HCT116 (cell line): ENCODE measurements at regions not wholly inside any gene's neighbourhood (a gene's known extent, or its start where the extent isn't known, plus 50 kb on each side); places are given as distances from the start of the nearest gene placed in this dataset.

ENCODE experiments used
- ATAC-seq: fragments of 200-7000 bp; cut with Tn5 transposase; 2 replicates; pipeline ENCODE4 v1.9.1; 2020; ENCODE audit warnings: mild to moderate bottlenecking, moderate library complexity
- BruUV-seq: library from RNA; stranded (reverse); fragments of 400-500 nt; replicated peaks from 2 replicates; lab custom pipeline; 2021; lab: Mats Ljungman, UMichigan
- CTCF ChIA-PET: fragments of 300-600 bp; sonication (Branson Sonifier 250); formaldehyde crosslinking; loops from one replicate; lab custom pipeline; 2021; ENCODE audit warnings: antibody characterized with exemption; lab: Charles Lee
- POLR2A ChIA-PET: fragments of 300-600, 350-600 bp; sonication (Branson Sonifier 250); formaldehyde crosslinking; loops from one replicate; lab custom pipeline; 2021; ENCODE audit warnings: antibody characterized with exemption; lab: Charles Lee
- RAD21 ChIA-PET, 2 experiments: fragments of 300-600 bp; sonication (Branson Sonifier 250); formaldehyde crosslinking; loops; one replicate each; lab custom pipeline; 2023; ENCODE audit warnings: low total read pairs in 2 of 2; ENCODE audit not compliant: uncharacterized antibody in 2 of 2, unreplicated experiment in 2 of 2, low non-redundant PET in 1 of 2; lab: Charles Lee
- DNase-seq: peaks from one replicate; pipeline ENCODE4 v3.0.0-alpha.2; 2010; ENCODE audit warnings: low read depth, low spot score
- H2AFZ ChIP-seq: fragments of 200-600 bp; shearing (Covaris generic), sonication (generic); 2 replicates; pipeline ENCODE4 v1.6.1; 2017; ENCODE audit warnings: low read depth, mixed run types, mixed read lengths, antibody characterized with exemption, low read length; ENCODE audit not compliant: poor library complexity, severe bottlenecking
- H3K27ac ChIP-seq: 2 replicates; pipeline ENCODE4 v1.5.1; 2012; ENCODE audit warnings: low read depth, low read length
- H3K27me3 ChIP-seq: fragments of 200-600 bp; sonication (generic); 2 replicates; pipeline ENCODE4 v1.6.1; 2016; ENCODE audit warnings: mixed run types, low read length, mixed read lengths; ENCODE audit not compliant: insufficient read depth
- H3K36me3 ChIP-seq, 2 experiments: fragments of 200-500 bp in 1 of 2; fragments of 200-600 bp in 1 of 2; sonication (Bioruptor generic) in 1 of 2; sonication (generic) in 1 of 2; 2 replicates each; pipeline versions ENCODE4 v1.5.1 to v1.6.1; 2014 to 2016; ENCODE audit warnings: low read length in 2 of 2, inconsistent platforms in 1 of 2, mixed read lengths in 1 of 2, mixed run types in 1 of 2; ENCODE audit not compliant: insufficient read depth in 2 of 2, control insufficient read depth in 1 of 2
- H3K4me1 ChIP-seq, 2 experiments: fragments of 200-600 bp in 1 of 2; sonication (generic) in 1 of 2; 2 replicates each; pipeline versions ENCODE4 v1.5.1 to v1.6.1; 2012 to 2017; ENCODE audit warnings: low read length in 2 of 2, inconsistent platforms in 1 of 2, mild to moderate bottlenecking in 1 of 2, mixed read lengths in 1 of 2, mixed run types in 1 of 2, moderate library complexity in 1 of 2; ENCODE audit not compliant: insufficient read depth in 2 of 2, control insufficient read depth in 1 of 2
- H3K4me2 ChIP-seq: fragments of 200-600 bp; sonication (generic); 2 replicates; pipeline ENCODE4 v1.6.1; 2017; ENCODE audit warnings: mixed run types, low read length, mixed read lengths
- H3K4me3 ChIP-seq, 2 experiments: fragments of 200-600 bp in 1 of 2; sonication (generic) in 1 of 2; replicated peaks in 1 of 2; 2 replicates each; pipeline ENCODE4 v1.5.1; 2011 to 2016; ENCODE audit warnings: low read length in 2 of 2, control low read depth in 1 of 2, low read depth in 1 of 2, mild to moderate bottlenecking in 1 of 2, mixed read lengths in 1 of 2, mixed run types in 1 of 2
- H3K79me2 ChIP-seq: fragments of 200-600 bp; sonication (generic); 2 replicates; pipeline ENCODE4 v1.6.1; 2017; ENCODE audit warnings: mild to moderate bottlenecking, mixed run types, low read length, moderate library complexity, mixed read lengths; ENCODE audit not compliant: insufficient read depth
- H3K9ac ChIP-seq: fragments of 200-600 bp; sonication (generic); 2 replicates; pipeline ENCODE4 v1.6.1; 2016; ENCODE audit warnings: low read length, mixed read lengths
- H3K9me2 ChIP-seq: fragments of 200-600 bp; sonication (generic), shearing (Covaris generic); 2 replicates; pipeline ENCODE4 v1.6.1; 2017; ENCODE audit warnings: mixed run types, mild to moderate bottlenecking, moderate library complexity; ENCODE audit not compliant: insufficient read depth
- H3K9me3 ChIP-seq, 2 experiments: fragments of 200-500 bp in 1 of 2; fragments of 200-600 bp in 1 of 2; sonication (Bioruptor generic) in 1 of 2; sonication (generic) in 1 of 2; 2 replicates each; pipeline ENCODE4 v1.6.1; 2014 to 2017; ENCODE audit warnings: low read length in 2 of 2, mixed read lengths in 2 of 2, inconsistent platforms in 1 of 2, low read depth in 1 of 2, mild to moderate bottlenecking in 1 of 2, mixed run types in 1 of 2, moderate library complexity in 1 of 2; ENCODE audit not compliant: control insufficient read depth in 1 of 2, insufficient read depth in 1 of 2
- H4K20me1 ChIP-seq: fragments of 200-600 bp; sonication (generic), shearing (Covaris generic); 2 replicates; pipeline ENCODE4 v1.6.1; 2017; ENCODE audit warnings: mixed run types, mild to moderate bottlenecking, moderate library complexity; ENCODE audit not compliant: insufficient read depth
- EGR1 ChIP-seq: IDR thresholded peaks from 2 replicates; pipeline ENCODE4 v1.6.1; 2012; ENCODE audit warnings: low read depth
- ELF1 ChIP-seq: IDR thresholded peaks from 2 replicates; pipeline ENCODE4 v1.6.1; 2012; ENCODE audit warnings: low read depth, borderline replicate concordance
- EZH2phosphoT487 ChIP-seq: fragments of 200-600 bp; IDR thresholded peaks from 2 replicates; pipeline ENCODE4 v1.6.1; 2018; ENCODE audit warnings: antibody characterized with exemption, borderline replicate concordance
- FOSL1 ChIP-seq: IDR thresholded peaks from 2 replicates; pipeline ENCODE4 v1.6.1; 2012; ENCODE audit warnings: low read depth
- JUND ChIP-seq: IDR thresholded peaks from 2 replicates; pipeline ENCODE4 v1.6.1; 2012
- POLR2A ChIP-seq: IDR thresholded peaks from 2 replicates; pipeline ENCODE4 v1.7.0; 2011; ENCODE audit warnings: borderline replicate concordance; ENCODE audit not compliant: insufficient read depth, insufficient read length; ENCODE audit errors: extremely low read depth
- POLR2AphosphoS5 ChIP-seq: IDR thresholded peaks from 2 replicates; pipeline ENCODE4 v1.6.1; 2011; ENCODE audit warnings: mild to moderate bottlenecking, low read depth, low read length, moderate library complexity
- SP1 ChIP-seq: IDR thresholded peaks from 2 replicates; pipeline ENCODE4 v1.6.1; 2012; ENCODE audit warnings: low read depth
- YY1 ChIP-seq: IDR thresholded peaks from 2 replicates; pipeline ENCODE4 v1.6.1; 2011; ENCODE audit warnings: low read length, low read depth, moderate library complexity, mild to moderate bottlenecking; ENCODE audit not compliant: insufficient replicate concordance; ENCODE audit errors: extremely low read depth
- ZNF274 ChIP-seq: fragments of 200-500 bp; sonication (Bioruptor generic); IDR thresholded peaks from 2 replicates; pipeline ENCODE4 v1.6.1; 2014; ENCODE audit warnings: mild to moderate bottlenecking, low read depth, low read length, inconsistent platforms
- intact Hi-C: fragments of 100-400 bp; cut with micrococcal nuclease; formaldehyde crosslinking; loops from 2 replicates; pipeline ENCODE4 v1.10.0; 2022
- TF ChIP-seq, protein P1 (sequence below): IDR thresholded peaks from 2 replicates; pipeline ENCODE4 v1.6.1; 2011; ENCODE audit warnings: mild to moderate bottlenecking, low read length, moderate library complexity; ENCODE audit not compliant: insufficient replicate concordance; ENCODE audit errors: extremely low read depth

DNA sequence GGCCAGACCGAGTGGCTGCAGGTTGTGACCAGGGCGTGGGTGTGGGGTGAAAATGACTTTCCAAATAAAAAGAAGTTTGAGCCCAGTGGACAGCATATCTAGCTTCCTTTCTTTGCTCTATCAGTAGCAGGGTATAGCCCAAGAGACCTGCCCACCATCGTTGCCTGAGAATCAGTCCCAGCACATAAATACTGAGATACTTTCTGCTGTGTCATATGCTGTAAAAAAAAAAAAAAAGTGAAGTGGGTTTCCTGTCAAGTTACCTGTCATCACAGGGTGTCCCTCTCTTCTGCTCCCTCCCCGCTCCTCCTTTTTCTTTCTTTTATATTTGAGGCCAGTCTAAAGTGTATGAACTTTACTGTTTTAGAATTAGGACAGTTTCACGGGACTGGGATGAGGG lies 330.3 kb upstream of the BOD1L1 start:
- CTCF ChIA-PET, result no interaction called here
- TF ChIP-seq ZNF274 (no peak), POLR2AphosphoS5 (no peak), ELF1 (no peak), POLR2A (no peak), YY1 (no peak), JUND (no peak), SP1 (no peak), FOSL1 (no peak), EZH2phosphoT487 (no peak), EGR1 (no peak)
- TF ChIP-seq, protein P1, sequence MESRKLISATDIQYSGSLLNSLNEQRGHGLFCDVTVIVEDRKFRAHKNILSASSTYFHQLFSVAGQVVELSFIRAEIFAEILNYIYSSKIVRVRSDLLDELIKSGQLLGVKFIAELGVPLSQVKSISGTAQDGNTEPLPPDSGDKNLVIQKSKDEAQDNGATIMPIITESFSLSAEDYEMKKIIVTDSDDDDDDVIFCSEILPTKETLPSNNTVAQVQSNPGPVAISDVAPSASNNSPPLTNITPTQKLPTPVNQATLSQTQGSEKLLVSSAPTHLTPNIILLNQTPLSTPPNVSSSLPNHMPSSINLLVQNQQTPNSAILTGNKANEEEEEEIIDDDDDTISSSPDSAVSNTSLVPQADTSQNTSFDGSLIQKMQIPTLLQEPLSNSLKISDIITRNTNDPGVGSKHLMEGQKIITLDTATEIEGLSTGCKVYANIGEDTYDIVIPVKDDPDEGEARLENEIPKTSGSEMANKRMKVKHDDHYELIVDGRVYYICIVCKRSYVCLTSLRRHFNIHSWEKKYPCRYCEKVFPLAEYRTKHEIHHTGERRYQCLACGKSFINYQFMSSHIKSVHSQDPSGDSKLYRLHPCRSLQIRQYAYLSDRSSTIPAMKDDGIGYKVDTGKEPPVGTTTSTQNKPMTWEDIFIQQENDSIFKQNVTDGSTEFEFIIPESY, result no peak
- no peaks in the 10 kb centered on the region for H4K20me1 ChIP-seq
- no peak for ATAC-seq
- intact Hi-C loops, result no loop called here
- no peak overlapping the region for H3K4me2 ChIP-seq
- H3K4me1 ChIP-seq, result no peaks in the 10 kb centered on the region
- H3K79me2 ChIP-seq, result no peaks in the 10 kb centered on the region
- no peaks in the 10 kb centered on the region for H3K27me3 ChIP-seq
- RAD21 ChIA-PET, result no interaction called here
- peaks cover 6 to 10% of the 10 kb centered on the region in 2 experiments; a peak in 2 of 4 replicates for H3K9me3 ChIP-seq
- no peaks in the 10 kb centered on the region for H3K36me3 ChIP-seq
- no peak overlapping the region for H3K9ac ChIP-seq
- H3K4me3 ChIP-seq, result no peak overlapping the region
- BruUV-seq, result no TSS peak
- H3K27ac ChIP-seq, result no peak overlapping the region
- no peak overlapping the region for H2AFZ ChIP-seq
- H3K9me2 ChIP-seq, result no peaks in the 10 kb centered on the region
- DNase-seq, result no peak
- POLR2A ChIA-PET, result no interaction called here
